ENCODE measurements at regions not wholly inside any gene's neighbourhood (a gene's known extent, or its start where the extent isn't known, plus 50 kb on each side); places are given as distances from the start of the nearest gene placed in this dataset.

GRCh38 chr4:137200322-137200721, 332.0 kb downstream of the PCDH18 start:
- no peaks in the 10 kb centered on the region for H3K27me3 ChIP-seq (ENCODE audit: insufficient read depth, poor library complexity, severe bottlenecking)
- no peak for TF ChIP-seq GABPA (IDR thresholded peaks at IDR 0.05; ENCODE audit: low read depth)
- no peak for TF ChIP-seq CTCF (IDR thresholded peaks at IDR 0.05; ENCODE audit: insufficient read depth, low read length)
- no peak for TF ChIP-seq REST (IDR thresholded peaks at IDR 0.05; ENCODE audit: insufficient replicate concordance, low read depth)
- TF ChIP-seq POLR2AphosphoS5 (IDR thresholded peaks at IDR 0.05; ENCODE audit: low read depth): no peak
- TF ChIP-seq SPI1 (IDR thresholded peaks at IDR 0.05; ENCODE audit: borderline replicate concordance, low read depth): no peak
- H3K27ac ChIP-seq (replicated peaks): no peak overlapping the region
- DNase-seq (ENCODE audit: low read depth in 1 of 2, low spot score in 1 of 2): no peak
- no peak overlapping the region for H3K4me3 ChIP-seq (replicated peaks; ENCODE audit: insufficient read depth, low read length)

GRCh38 chr4:137198791-137199190, 333.5 kb downstream of the PCDH18 start:
- Histone ChIP-seq H3K4me3 (replicated peaks; ENCODE audit: insufficient read depth, low read length) (no peak overlapping the region), H3K27ac (replicated peaks) (no peak overlapping the region), H3K27me3 (ENCODE audit: insufficient read depth, poor library complexity, severe bottlenecking) (no peaks in the 10 kb centered on the region)
- TF ChIP-seq REST (IDR thresholded peaks at IDR 0.05; ENCODE audit: insufficient replicate concordance, low read depth) (no peak), GABPA (IDR thresholded peaks at IDR 0.05; ENCODE audit: low read depth) (no peak), POLR2AphosphoS5 (IDR thresholded peaks at IDR 0.05; ENCODE audit: low read depth) (no peak), CTCF (IDR thresholded peaks at IDR 0.05; ENCODE audit: insufficient read depth, low read length) (no peak), SPI1 (IDR thresholded peaks at IDR 0.05; ENCODE audit: borderline replicate concordance, low read depth) (no peak)
- no peak for DNase-seq (ENCODE audit: low read depth in 1 of 2, low spot score in 1 of 2)

GRCh38 chr4:137194670-137195069, 337.6 kb downstream of the PCDH18 start:
- no peak for DNase-seq (ENCODE audit: low read depth in 1 of 2, low spot score in 1 of 2)
- Histone ChIP-seq H3K4me3 (replicated peaks; ENCODE audit: insufficient read depth, low read length) (no peak overlapping the region), H3K27me3 (ENCODE audit: insufficient read depth, poor library complexity, severe bottlenecking) (no peaks in the 10 kb centered on the region), H3K27ac (replicated peaks) (no peak overlapping the region)
- no peak for TF ChIP-seq CTCF (IDR thresholded peaks at IDR 0.05; ENCODE audit: insufficient read depth, low read length)
- TF ChIP-seq GABPA (IDR thresholded peaks at IDR 0.05; ENCODE audit: low read depth): no peak
- TF ChIP-seq REST (IDR thresholded peaks at IDR 0.05; ENCODE audit: insufficient replicate concordance, low read depth): no peak
- no peak for TF ChIP-seq POLR2AphosphoS5 (IDR thresholded peaks at IDR 0.05; ENCODE audit: low read depth)
- no peak for TF ChIP-seq SPI1 (IDR thresholded peaks at IDR 0.05; ENCODE audit: borderline replicate concordance, low read depth)

Data from HL-60 (cell line).